ENCODE measurements at regions not wholly inside any gene's neighbourhood (a gene's known extent, or its start where the extent isn't known, plus 50 kb on each side); places are given as distances from the start of the nearest gene placed in this dataset.

DNA sequence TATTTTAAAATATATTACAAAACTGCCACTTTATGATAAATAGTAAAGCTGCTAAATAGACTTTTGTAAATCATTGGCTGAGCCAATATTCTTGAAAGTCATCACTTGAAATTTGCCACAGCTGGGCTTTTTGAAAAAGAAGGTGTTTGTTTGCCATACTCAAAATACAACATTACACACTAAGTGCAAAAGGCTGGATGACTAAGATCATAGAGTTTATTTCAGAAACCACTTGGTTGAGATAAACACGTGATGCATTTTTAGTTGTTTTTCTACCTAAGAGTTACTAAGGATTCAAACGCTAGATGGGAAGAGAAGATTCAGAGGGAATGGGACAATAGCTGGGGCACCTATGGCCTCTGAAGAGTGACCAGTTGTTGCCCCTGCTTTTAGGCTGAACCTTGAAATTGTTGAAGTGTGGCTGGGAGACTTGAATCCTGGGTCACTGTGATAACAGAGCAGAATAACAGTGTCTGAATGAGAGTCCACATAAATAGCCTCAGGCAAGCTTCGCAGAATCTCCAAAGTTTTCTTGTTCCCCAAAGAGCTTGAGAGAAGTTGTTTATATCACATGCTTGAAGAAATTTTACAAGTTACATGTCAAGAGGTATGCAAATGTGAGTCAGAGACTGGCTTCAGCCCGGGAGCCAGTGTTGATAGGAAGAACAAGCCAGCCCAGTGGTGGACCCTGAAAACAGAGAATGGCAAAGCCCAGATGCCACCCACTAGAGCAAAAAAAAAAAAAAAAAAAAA, 409.8 kb downstream of the GPD2 start:
- Histone ChIP-seq H3K79me2 (ENCODE audit: control insufficient read depth, low read length) (no peaks in the 10 kb centered on the region), H3K27me3 (ENCODE audit: control insufficient read depth, low read length) (no peaks in the 10 kb centered on the region), H3K9me3 (ENCODE audit: control insufficient read depth, insufficient read depth, low read length) (no peaks in the 10 kb centered on the region), H3K4me1 (ENCODE audit: control insufficient read depth, low read length) (no peaks in the 10 kb centered on the region), H3K36me3 (ENCODE audit: control insufficient read depth, low read length) (no peaks in the 10 kb centered on the region), H3F3A (ENCODE audit: control insufficient read depth, insufficient read depth) (no peaks in the 10 kb centered on the region), H3K9me2 (replicated peaks; ENCODE audit: control insufficient read depth, low read length) (no peaks in the 10 kb centered on the region), H4K20me1 (ENCODE audit: control insufficient read depth, insufficient read depth, low read depth, low read length) (no peaks in the 10 kb centered on the region), H3K4me3 (ENCODE audit: low read length) (no peak overlapping the region), H3K4me2 (ENCODE audit: low read length) (no peak overlapping the region), H3K27ac (ENCODE audit: low read depth, low read length) (no peak overlapping the region)
- no peak for TF ChIP-seq EZH2phosphoT487 (IDR thresholded peaks at IDR 0.05; ENCODE audit: borderline replicate concordance, low read length)
- TF ChIP-seq, protein P1, sequence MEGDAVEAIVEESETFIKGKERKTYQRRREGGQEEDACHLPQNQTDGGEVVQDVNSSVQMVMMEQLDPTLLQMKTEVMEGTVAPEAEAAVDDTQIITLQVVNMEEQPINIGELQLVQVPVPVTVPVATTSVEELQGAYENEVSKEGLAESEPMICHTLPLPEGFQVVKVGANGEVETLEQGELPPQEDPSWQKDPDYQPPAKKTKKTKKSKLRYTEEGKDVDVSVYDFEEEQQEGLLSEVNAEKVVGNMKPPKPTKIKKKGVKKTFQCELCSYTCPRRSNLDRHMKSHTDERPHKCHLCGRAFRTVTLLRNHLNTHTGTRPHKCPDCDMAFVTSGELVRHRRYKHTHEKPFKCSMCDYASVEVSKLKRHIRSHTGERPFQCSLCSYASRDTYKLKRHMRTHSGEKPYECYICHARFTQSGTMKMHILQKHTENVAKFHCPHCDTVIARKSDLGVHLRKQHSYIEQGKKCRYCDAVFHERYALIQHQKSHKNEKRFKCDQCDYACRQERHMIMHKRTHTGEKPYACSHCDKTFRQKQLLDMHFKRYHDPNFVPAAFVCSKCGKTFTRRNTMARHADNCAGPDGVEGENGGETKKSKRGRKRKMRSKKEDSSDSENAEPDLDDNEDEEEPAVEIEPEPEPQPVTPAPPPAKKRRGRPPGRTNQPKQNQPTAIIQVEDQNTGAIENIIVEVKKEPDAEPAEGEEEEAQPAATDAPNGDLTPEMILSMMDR (IDR thresholded peaks at IDR 0.05; ENCODE audit: low read depth, low read length, poor library complexity, severe bottlenecking) = no peak

DNA sequence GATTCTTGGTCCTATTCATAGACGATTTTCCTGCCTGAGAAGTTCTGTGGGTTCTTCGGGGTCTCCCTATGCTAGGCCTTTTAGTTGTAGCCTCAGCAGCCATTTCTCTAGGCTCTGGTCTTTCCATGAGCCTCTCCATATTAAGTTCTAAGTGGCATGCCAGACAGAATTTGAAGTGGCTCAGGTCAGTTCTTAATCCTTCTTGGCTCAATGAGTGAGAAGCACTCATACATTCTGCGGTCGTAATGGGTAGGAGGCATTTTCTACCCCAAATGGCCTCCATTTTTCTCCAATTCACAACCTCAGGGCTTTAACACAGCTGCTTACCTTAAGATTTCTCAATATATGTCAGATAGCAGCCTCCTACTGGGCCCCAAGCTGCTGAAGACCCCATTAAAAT, 405.3 kb upstream of the GALNT5 start:
- Histone ChIP-seq H3F3A (ENCODE audit: control insufficient read depth, insufficient read depth) (no peaks in the 10 kb centered on the region), H3K79me2 (ENCODE audit: control insufficient read depth, low read length) (no peaks in the 10 kb centered on the region), H4K20me1 (ENCODE audit: control insufficient read depth, insufficient read depth, low read depth, low read length) (no peaks in the 10 kb centered on the region), H3K4me2 (ENCODE audit: low read length) (no peak overlapping the region), H3K27me3 (ENCODE audit: control insufficient read depth, low read length) (no peaks in the 10 kb centered on the region), H3K27ac (ENCODE audit: low read depth, low read length) (no peak overlapping the region), H3K9me3 (ENCODE audit: control insufficient read depth, insufficient read depth, low read length) (no peaks in the 10 kb centered on the region), H3K9me2 (replicated peaks; ENCODE audit: control insufficient read depth, low read length) (no peaks in the 10 kb centered on the region), H3K4me1 (ENCODE audit: control insufficient read depth, low read length) (no peaks in the 10 kb centered on the region), H3K36me3 (ENCODE audit: control insufficient read depth, low read length) (no peaks in the 10 kb centered on the region), H3K4me3 (ENCODE audit: low read length) (no peak overlapping the region)
- TF ChIP-seq, protein P1 (IDR thresholded peaks at IDR 0.05; ENCODE audit: low read depth, low read length, poor library complexity, severe bottlenecking) = no peak
- TF ChIP-seq EZH2phosphoT487 (IDR thresholded peaks at IDR 0.05; ENCODE audit: borderline replicate concordance, low read length) = no peak

DNA sequence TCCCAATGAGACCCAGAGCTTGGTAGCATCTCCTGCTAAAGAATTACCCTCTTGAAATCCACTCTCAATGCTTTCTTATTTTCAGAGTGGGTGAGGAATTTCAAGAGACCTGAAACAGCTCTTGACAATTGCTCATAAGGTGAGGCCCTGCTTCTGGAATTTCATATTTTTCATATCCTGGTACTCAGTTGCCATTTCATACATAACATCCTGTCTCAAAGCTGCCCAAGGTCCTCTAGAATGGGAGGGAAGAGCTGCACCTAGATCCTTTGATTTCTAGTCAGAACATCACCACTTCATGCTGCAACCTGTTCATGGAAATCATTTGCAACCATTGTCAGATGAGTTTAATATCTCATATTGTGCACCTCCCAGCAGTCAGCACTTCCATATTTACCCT, 404.8 kb upstream of the GALNT5 start:
- Histone ChIP-seq H3K9me3 (ENCODE audit: control insufficient read depth, insufficient read depth, low read length) (no peaks in the 10 kb centered on the region), H3F3A (ENCODE audit: control insufficient read depth, insufficient read depth) (no peaks in the 10 kb centered on the region), H3K27ac (ENCODE audit: low read depth, low read length) (no peak overlapping the region), H3K27me3 (ENCODE audit: control insufficient read depth, low read length) (no peaks in the 10 kb centered on the region), H3K4me3 (ENCODE audit: low read length) (no peak overlapping the region), H3K4me1 (ENCODE audit: control insufficient read depth, low read length) (no peaks in the 10 kb centered on the region), H3K9me2 (replicated peaks; ENCODE audit: control insufficient read depth, low read length) (no peaks in the 10 kb centered on the region), H3K36me3 (ENCODE audit: control insufficient read depth, low read length) (no peaks in the 10 kb centered on the region), H3K79me2 (ENCODE audit: control insufficient read depth, low read length) (no peaks in the 10 kb centered on the region), H3K4me2 (ENCODE audit: low read length) (no peak overlapping the region), H4K20me1 (ENCODE audit: control insufficient read depth, insufficient read depth, low read depth, low read length) (no peaks in the 10 kb centered on the region)
- TF ChIP-seq, protein P1 (IDR thresholded peaks at IDR 0.05; ENCODE audit: low read depth, low read length, poor library complexity, severe bottlenecking) = no peak
- TF ChIP-seq EZH2phosphoT487 (IDR thresholded peaks at IDR 0.05; ENCODE audit: borderline replicate concordance, low read length) = no peak

Data from DOHH2 (cell line).